GM18909 (cell line): ENCODE measurements at regions not wholly inside any gene's neighbourhood (a gene's known extent, or its start where the extent isn't known, plus 50 kb on each side); places are given as distances from the start of the nearest gene placed in this dataset.
A peak's percentile ranks its signal among the peaks of the same experiment; 100 is the strongest.
"Not testable (repeated sequence)": the region's sequence is repeated elsewhere in the genome, so short reads cannot be mapped to it uniquely, and the experiment has no call there.

ENCODE experiments used
- ATAC-seq: cut with Tn5 transposase; IDR thresholded peaks from one replicate; pipeline ENCODE4 v1.9.1; 2021; ENCODE audit warnings: mild to moderate bottlenecking; ENCODE audit not compliant: unreplicated experiment, poor library complexity

DNA sequence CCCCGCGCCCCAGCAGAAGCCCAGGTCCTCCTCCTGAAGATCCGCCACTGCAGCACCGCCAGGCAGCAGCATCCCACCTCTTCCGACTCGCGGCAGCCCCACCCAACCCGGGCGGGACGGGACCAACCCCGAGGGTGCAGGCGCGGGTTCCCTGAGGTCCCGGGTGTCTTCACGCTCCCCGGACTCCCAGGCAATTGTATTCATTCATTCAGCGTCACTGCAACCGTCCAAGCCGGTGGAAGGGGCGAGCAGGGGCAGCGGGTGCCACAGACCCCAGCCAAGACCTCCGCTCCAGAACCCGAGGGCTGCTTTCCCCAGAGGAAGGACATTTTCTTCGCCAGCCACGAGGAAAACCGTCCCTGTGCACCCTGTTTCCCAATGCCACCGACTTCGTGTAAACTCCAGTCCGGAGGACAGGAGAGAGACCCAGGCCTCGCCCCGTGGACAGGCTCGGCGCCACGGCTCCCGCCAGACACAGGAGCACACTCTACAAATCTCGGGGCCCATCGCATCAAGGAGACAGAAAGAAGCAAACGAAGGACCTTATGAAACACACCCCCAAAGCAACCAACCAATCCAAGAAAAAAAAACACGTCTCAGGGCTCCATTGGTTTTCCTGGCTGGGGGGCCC, 1471.5 kb downstream of the FOXD4L5 start:
- ATAC-seq: not testable (repeated sequence)

DNA sequence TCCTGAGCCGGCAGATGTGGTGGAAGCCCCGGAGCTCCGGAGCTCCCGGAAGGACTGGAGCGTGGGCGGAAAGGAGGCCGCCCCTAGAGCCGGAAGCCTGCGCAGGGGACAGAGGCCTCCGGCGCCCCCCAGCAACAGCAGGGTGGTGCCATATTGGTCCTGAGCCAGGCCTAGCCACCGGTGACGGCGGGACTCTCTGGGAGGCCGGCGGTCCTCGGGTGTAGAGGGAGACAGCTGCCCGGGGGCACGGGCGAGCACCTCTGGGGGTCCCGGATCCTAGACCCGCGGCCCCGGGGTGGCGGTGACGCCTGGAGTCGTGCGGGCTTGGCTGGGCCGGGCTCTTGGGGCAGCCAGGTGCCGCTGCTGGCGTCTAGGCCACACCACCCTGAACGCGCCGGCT, 1472.2 kb downstream of the FOXD4L5 start:
- peak; percentile 74 for ATAC-seq

DNA sequence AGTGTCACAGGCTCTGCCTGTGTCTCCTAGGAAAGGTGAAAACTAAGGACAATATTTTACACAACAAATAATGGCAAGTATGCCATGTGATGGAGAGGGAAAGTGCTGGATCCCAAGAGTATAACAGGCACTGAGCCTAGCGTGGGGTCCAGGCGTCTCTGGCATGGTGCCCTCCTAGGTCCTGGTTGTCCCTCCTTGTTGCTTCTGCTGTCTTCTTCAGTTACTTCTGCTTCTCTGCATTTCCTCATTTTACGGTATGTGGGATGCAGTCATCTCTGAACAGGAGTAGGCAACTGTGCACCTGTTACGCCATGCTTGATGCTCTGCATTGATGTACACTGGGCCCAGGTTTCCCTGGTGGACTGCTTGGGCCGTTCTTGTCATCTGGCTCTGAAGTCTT, 1480.8 kb downstream of the FOXD4L5 start:
- not testable (repeated sequence) for ATAC-seq

DNA sequence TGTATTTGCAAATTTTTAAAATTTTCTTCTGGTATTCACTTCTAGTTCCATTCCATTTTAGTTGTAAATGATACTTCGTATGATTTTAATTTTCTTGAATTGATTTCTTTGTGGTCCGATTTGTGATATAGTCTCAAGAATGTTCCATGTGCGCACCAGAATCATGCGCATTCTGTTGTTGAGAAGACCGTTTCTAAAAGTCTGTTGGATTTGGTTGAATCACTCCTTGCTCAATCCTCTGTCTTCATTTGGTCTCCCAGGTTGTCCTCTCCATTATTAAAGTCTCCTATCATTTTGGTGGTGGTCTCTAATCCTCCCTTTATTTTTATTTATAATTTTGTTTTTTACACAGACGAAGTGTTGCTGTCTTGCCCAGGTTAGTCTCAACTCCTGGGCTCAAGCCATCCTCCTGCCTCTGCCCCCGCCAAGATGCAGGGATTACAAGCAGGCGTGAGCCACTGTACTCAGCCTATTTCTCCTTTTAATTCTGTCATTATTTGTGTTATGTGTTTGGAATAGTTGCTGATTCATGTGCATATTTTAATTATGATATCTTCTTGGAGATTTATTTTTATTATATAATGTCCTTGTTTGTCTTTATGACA, 1490.8 kb downstream of the FOXD4L5 start:
- not testable (repeated sequence) for ATAC-seq

DNA sequence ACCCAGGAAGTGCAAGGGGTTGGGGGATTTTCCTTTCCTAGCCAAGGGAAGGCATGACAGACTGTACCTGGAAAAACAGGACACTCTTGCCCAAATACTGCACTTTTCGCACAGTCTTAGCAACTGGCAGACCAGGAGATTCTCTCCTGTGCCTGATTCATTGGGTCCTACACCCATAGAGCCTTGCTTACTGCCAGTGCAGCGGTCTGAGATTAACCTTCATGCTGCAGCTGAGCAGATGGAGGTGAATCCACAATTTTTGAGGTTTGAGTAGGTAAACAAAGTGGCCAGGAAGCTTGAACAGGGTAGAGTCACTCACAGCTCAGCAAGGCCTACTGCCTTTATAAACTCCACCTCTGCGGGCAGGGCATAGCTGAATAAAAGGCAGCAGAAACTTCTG, 1497.6 kb downstream of the FOXD4L5 start:
- ATAC-seq: not testable (repeated sequence)

DNA sequence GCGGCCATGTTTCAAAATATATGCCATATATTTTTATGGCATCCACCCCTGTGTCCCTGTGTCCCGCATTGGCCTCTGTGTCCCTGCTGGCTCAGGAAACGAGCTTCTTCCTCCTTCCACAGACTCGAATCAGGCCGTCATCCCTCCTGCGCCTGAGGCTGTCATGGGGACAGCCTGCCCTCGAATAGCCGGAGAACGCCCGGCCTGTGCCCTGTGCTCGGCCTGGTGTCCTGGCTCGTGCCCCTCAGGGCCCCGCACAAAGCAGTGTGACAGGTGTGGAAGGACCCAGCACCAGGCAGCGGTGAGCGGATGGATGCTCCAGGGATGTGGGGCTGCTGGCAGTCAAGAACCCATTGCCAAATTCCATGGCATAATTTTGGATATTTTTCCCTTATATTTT, 1500.0 kb downstream of the FOXD4L5 start:
- ATAC-seq: not testable (repeated sequence)

DNA sequence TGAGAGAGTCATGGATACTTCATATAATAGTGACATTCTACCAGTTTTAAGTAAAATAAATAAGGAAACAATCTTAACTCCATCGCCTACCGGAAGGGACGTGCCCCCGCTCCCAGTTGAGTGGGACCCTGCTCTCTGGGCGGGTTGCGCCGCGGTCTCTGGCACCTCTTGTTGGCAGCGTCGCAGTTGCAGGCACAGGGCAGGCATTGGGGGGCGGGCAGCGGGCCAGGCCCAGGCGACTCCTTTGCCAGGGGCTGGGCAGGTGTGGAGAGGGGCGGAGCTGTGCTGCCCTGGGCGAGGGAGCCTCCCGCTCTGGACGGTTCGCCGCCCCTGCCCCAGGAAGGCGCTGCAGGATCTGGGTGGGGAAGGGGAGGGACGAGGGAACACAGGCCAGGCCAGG, 1500.6 kb downstream of the FOXD4L5 start:
- ATAC-seq: not testable (repeated sequence)

DNA sequence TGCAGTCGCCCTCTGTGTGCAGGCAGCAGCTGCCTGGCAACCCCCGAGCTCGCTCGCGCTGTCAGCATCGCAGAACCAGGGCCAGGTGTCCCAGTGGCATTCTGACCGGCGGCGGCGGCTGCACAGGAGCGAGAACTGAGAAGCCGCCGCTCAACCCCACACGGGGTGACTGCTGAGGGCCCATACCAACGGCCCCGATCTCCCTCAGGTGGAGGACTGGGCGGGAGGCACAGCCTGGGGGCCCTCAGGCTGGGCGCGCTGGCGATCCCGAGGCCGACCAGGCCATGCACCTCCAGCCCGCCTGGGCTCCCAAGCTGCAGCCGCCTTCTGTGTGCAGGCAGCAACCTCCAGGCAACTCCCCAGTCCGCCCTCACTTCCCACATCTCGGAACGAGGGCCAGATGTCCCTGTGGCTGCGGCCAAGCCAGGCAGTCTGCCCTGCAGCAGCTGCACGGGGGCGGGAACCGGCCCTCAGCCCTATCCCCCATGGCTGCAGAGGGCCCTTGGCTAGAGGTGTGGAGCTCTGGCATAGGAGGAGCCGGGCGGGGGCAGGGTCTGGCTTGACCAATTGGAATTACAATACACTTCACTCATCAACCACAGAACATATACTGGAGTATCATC, 1503.1 kb downstream of the FOXD4L5 start:
- peak; percentile 26 for ATAC-seq

DNA sequence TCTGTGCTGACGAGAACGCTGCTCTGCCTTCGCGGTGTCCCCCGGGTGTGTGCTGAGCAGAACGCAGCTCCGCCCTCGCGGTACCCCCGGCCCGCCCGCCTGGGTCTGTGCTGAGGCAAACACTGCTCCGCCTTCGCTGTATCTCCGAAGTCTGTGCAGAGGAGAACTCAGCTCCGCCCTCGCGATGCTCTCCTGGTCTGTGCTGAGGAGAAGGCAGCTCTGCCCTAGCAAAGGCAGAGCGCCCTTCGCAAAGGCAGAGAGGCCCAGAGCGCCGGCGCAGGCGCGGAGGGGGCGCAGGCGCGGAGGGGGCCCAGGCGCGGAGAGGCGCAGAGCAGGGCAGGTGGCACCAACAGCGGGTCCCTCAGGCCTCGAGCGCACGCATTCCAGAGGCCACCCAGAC, 1503.6 kb downstream of the FOXD4L5 start:
- ATAC-seq: peak; percentile 91

DNA sequence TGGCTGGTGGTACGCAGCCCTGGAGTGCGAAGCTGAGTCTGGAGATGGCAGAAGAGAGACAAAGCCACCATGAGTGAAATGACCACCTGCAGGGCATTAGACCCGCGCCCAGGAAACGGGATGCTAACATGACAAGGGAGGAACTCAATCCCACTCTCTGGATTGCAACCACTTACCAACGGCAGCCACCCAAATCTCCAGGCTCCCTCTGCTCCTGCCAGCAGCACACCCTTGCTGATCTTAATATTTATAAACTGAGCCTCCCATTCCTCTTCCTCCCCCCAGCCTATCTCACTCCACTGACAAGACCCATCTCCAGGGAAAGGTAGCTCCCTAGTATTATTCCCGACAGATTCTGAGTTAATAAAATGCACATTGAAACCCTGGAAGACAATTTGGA, 1508.8 kb downstream of the FOXD4L5 start:
- not testable (repeated sequence) for ATAC-seq

DNA sequence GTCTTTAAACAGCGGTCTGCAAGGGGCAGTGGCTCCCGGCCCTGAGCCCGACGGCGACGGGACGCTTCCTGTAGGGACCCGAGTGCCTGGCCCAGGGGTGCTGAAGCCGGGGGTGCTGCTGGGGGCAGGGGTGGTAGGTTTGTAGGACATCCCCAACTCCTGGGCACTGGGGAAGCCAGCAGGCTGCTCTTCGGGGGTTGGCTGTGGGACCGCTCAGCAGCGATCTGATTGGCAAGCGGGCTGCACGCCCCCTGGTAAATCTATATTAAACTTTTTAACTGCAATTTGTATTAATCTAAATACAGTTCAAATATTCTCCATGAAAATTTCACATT, 1510.0 kb downstream of the FOXD4L5 start:
- ATAC-seq: not testable (repeated sequence)

DNA sequence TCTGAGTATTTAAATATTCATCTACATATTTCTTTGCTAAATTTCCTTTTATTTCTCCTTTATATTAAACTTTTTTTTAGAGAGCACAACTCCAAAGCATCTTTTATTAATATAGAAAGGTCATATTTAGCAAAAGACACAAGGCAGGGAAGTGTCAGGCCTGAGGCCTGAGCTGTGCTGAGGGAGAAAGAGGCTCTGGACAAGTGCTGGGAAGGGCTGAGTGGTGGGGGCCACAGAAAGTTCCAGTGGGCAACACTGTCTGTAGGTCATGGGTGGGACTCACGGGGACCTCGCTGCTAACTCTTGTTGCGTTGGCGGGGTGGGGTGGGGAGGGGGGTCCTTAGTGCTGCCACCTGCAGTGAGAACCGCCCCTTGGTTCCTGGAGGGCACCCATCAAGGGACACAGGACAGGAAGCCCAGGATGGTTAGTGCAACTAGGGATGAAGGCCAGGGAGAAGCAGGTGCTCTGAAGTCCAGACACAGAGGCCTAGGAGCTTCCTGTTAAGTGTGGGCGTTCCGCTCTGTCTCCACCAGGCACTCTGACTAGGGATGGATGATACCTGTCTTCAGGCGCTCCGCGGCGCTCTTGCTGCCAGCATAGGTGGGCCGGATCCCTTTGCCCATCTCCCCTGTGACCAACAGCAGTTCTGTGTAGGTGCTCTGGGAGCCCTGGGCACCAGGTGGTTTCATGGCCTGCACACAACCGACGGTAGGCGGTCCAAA, 1510.5 kb downstream of the FOXD4L5 start:
- ATAC-seq: not testable (repeated sequence)

DNA sequence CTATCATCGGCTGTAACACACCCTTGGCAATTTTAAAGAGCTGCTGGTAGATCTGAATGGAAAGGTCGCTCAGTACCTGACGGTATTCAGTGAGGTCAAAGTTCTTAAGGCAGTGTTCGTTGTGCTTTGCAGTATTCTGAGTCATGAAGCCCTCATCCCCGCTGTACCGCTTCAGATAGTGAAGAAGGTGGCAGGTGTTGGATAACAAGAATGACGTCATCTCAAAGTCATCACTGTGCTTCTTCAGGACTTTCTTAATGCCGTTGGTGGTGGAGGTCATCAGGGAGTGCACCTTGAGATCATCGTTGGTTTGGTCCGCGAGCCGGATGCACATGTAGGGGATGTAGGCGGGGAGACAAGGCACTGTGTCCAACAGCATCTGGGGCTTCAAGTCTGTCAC, 1522.8 kb downstream of the FOXD4L5 start:
- ATAC-seq: not testable (repeated sequence)

DNA sequence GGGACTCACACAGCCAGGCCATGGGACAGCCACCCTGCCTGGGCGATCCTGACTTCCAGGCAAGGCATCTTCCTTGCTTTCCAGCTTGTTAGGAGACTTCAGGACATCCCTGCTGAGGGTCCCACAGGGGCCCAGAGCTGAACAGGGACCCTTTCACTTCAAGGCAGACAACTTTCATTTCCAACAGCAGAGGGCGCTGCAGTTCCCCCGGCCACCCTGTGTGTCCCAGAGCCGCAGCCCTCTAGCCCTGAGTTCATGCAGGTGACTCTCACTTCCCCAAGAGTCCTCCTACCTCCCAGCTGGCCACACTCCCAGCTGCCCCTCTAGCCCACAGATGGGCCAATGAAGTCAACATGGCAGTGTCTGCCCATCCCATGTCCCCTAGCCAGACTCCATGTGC, 1556.0 kb downstream of the FOXD4L5 start:
- ATAC-seq: not testable (repeated sequence)

DNA sequence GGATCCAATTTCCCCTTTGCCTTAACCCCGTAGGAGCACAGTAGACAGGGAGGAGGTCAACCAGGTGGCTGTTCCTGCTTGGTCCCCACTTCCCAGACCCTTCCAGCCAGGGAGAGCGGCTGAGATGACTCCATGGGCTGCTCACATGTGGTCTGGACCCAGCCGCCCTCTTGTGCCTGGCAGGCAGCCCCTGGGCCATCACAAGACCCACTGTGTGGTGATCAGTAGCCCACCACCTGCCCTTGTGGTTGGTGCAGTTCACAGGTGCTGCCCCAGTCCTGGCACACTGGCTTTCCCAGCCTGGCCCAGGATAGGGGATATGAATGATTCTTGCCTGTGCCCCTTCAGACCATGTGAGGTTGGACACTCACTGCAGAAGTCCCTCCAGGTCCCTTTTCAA, 1556.7 kb downstream of the FOXD4L5 start:
- ATAC-seq: no peak

DNA sequence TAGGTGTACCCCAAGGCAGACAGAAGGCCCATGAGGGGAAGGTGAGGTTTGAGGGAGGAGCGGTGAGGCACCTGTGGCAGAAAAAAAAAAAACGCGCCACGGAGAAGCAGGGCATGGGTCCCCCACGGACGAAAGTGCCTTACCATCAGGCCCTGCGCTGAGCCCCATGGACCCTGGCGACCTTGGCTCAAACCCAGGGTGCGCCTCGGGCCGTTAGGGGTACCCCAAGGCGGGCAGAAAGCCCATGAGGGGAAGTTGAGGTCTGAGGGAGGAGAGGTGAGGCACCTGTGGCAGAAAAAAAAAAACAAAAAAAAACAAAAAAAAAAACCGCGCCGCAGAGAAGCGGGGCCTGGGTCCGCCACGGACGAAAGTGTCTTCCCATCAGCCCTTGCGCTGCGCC, 1576.7 kb downstream of the FOXD4L5 start:
- not testable (repeated sequence) for ATAC-seq

DNA sequence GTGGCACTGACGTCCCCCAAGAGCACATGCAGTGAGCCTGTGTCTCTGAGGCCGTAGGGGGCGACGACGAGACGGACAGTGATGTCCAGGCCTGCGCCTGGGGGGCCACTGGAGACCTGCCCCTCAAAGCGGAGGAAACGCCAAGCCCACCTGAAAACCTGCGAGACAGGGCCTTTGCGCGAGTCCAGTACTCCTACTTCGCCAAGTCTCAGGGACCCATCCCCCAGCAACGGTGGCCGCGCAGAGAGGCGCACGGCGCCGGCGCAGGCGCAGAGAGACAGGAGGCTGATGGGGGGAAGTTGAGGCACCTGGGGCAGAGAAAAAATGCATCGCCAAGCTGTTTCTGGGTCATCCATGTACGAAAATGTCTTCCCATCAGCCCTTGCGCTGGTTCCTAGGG, 1580.6 kb downstream of the FOXD4L5 start:
- ATAC-seq: not testable (repeated sequence)

DNA sequence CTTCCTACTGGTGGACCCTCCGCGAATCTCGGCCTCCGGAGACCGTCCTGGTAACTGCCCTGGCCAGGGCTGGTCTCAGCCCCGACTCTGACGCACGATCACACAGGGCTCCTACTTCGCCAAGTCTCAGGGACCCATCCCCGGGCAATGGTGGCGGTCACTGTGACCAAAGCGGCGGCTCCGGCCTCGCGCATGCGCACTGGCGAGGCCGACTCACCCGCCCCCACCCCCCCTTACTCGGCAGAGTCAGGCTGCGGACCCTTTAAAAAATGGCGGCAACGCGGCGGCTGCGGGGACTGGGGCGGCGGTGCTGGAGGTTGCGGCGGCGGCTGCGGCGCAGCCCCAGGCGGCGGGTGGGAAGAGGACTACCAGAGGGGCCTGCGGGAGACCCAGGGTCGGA, 1581.3 kb downstream of the FOXD4L5 start:
- ATAC-seq: not testable (repeated sequence)

DNA sequence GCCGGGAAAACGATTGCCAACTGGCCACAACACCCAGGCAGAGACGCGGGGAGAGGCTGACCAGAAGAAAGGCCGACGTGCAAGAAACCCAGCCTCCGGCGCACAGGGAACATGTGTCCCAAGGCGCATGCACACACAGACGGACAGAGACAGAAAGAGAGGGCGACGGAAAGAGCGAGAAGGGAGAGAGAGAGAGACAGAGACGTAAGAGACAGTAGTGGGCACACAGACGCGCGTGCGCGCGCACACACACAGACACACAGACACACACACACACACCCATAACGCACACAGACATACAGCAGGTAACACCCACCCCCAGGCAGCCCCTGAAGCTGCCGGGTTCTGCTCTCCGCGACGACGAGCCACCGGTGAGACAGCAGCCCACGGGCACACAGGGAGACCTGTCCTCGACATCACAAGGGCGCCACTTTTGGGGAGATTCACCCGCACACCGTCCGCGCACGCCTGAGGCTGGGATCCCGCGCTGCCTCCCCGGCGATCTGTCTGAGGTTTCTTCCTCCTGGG, 1581.8 kb downstream of the FOXD4L5 start:
- ATAC-seq: not testable (repeated sequence)
